Spleen (tissue), 11 donors: ENCODE measurements at regions not wholly inside any gene's neighbourhood (a gene's known extent, or its start where the extent isn't known, plus 50 kb on each side); places are given as distances from the start of the nearest gene placed in this dataset.

ENCODE experiments used
- DNase-seq: peaks from one replicate; pipeline ENCODE4 v3.0.0-alpha.2; 2020
- H3K27ac ChIP-seq, 8 donors: fragments of 200-600 bp; sonication (generic) in 7 of 8; 1 replicate in 4 of 8; 2 replicates in 4 of 8; pipeline versions ENCODE4 v1.5.0 to v1.8.0; 2016 to 2021; ENCODE audit warnings: inconsistent platforms in 4 of 8, mild to moderate bottlenecking in 4 of 8, moderate library complexity in 1 of 8
- H3K27me3 ChIP-seq, 7 donors: fragments of 200-600 bp; sonication (generic) in 6 of 7; replicated peaks in 1 of 7; 1 replicate in 4 of 7; 2 replicates in 3 of 7; pipeline versions ENCODE4 v1.5.0 to v1.8.0; 2016 to 2021; ENCODE audit warnings: inconsistent platforms in 3 of 7, mild to moderate bottlenecking in 1 of 7
- H3K36me3 ChIP-seq, 6 donors: fragments of 200-600 bp; sonication (generic) in 5 of 6; 1 replicate in 4 of 6; 2 replicates in 2 of 6; pipeline versions ENCODE4 v1.5.0 to v1.8.0; 2016 to 2021; ENCODE audit warnings: inconsistent platforms in 2 of 6
- H3K4me1 ChIP-seq, 6 donors: fragments of 200-600 bp; sonication (generic) in 5 of 6; 1 replicate in 3 of 6; 2 replicates in 3 of 6; pipeline versions ENCODE4 v1.5.0 to v1.8.0; 2016 to 2021; ENCODE audit warnings: inconsistent platforms in 3 of 6
- H3K4me3 ChIP-seq, 8 donors: fragments of 200-600 bp; sonication (generic) in 7 of 8; 1 replicate in 4 of 8; 2 replicates in 4 of 8; pipeline versions ENCODE4 v1.5.0 to v1.8.0; 2016 to 2021; ENCODE audit warnings: inconsistent platforms in 4 of 8, mild to moderate bottlenecking in 4 of 8, moderate library complexity in 2 of 8
- H3K9me3 ChIP-seq, 8 donors: fragments of 200-600 bp; sonication (generic) in 7 of 8; 1 replicate in 4 of 8; 2 replicates in 4 of 8; pipeline versions ENCODE4 v1.5.0 to v1.8.0; 2016 to 2021; ENCODE audit warnings: inconsistent platforms in 4 of 8
- POLR2A ChIP-seq, 3 donors: fragments of 450-650 bp; IDR thresholded peaks; one replicate each; pipeline ENCODE4 v1.5.1; 2017; ENCODE audit warnings: antibody characterized with exemption in 3 of 3, mild to moderate bottlenecking in 1 of 3
- POLR2AphosphoS5 ChIP-seq, 3 donors: sonication (generic); formaldehyde crosslinking; IDR thresholded peaks; one replicate each; pipeline ENCODE4 v1.5.1; 2017; ENCODE audit warnings: antibody characterized with exemption in 3 of 3
- WGBS, 5 donors: extraction: QIAGEN DNeasy Blood & Tissue Kit in 3 of 5; methylation state at CpG; one replicate each; pipeline versions ENCODE4 v1.1.5 to v1.1.7; 2013 to 2018; 5-methylcytosine and 5-hydroxymethylcytosine counted together
- intact Hi-C: fragments of 100-400 bp; cut with DNase I; formaldehyde crosslinking; loops from one replicate; pipeline ENCODE4 v1.15.0; 2023; ENCODE audit warnings: low total_unique reads
- TF ChIP-seq, protein P1 (sequence below), 11 experiments: fragments of 200-600 bp in 7 of 11; fragments of 450-650 bp in 4 of 11; sonication (generic) in 4 of 11; IDR thresholded peaks in 8 of 11; conservative IDR thresholded peaks in 3 of 11; 1 replicate in 7 of 11; 2 replicates in 4 of 11; pipeline versions ENCODE4 v1.4.0 to v1.8.0; 2016 to 2021; ENCODE audit warnings: antibody characterized with exemption in 11 of 11, inconsistent platforms in 4 of 11, mild to moderate bottlenecking in 1 of 11
- donor health status: healthy with polysubstance abuse.
- donor health status: DM: no; HTN: no; CAD: no; lungs with moderate emphysema.
- donor health status: DM: no; HTN: no; CAD: no.
- donor health status: Bipolar disorder and iron deficiency.
- donor health status: healthy.
- donor health status: DM: no; HTN: no; CAD: no.
- donor health status: DM: yes; HTN: yes; CAD: no.

DNA sequence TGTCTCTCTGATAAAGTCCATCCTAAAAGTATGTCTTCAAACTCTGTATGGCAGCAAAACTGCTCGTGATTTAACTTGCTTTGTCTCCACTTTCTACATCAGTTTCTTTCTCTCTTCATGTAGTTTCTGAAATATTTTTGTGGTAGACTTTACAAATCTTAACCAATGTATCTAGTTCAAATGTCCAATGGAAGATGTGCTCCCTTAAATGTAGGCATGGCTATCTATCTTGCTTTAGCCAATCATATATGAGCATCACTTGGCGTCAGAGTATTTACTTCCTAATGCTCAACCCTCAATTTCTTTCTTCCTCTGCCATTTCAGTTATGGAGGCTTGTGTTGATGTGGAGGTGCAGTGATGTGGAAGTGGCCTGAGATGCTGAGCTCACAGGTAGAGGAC lies 206.1 kb upstream of the ZNF608 start:
- whole genome bisulfite sequencing, 5 donors: 77 to 89% (median 81%) methylated on average over 2 of the region's 2 CpGs
- no peak for TF ChIP-seq POLR2A (IDR thresholded peaks at IDR 0.05)
- TF ChIP-seq, protein P1, sequence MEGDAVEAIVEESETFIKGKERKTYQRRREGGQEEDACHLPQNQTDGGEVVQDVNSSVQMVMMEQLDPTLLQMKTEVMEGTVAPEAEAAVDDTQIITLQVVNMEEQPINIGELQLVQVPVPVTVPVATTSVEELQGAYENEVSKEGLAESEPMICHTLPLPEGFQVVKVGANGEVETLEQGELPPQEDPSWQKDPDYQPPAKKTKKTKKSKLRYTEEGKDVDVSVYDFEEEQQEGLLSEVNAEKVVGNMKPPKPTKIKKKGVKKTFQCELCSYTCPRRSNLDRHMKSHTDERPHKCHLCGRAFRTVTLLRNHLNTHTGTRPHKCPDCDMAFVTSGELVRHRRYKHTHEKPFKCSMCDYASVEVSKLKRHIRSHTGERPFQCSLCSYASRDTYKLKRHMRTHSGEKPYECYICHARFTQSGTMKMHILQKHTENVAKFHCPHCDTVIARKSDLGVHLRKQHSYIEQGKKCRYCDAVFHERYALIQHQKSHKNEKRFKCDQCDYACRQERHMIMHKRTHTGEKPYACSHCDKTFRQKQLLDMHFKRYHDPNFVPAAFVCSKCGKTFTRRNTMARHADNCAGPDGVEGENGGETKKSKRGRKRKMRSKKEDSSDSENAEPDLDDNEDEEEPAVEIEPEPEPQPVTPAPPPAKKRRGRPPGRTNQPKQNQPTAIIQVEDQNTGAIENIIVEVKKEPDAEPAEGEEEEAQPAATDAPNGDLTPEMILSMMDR (IDR thresholded peaks at IDR 0.05 in 8 of 11, conservative IDR thresholded peaks at IDR 0.05 in 3 of 11): no peak
- Histone ChIP-seq H3K4me1 (peaks cover 4 to 33% (median 7%) of the 10 kb centered on the region in 6 donors), H3K27me3 (no peaks in the 10 kb centered on the region), H3K27ac (peak overlapping the region in 5 of 8 donors; percentile 43 to 72 (median 71)), H3K4me3 (peak overlapping the region in 1 of 8 donors; percentile 2), H3K9me3 (no peaks in the 10 kb centered on the region), H3K36me3 (no peaks in the 10 kb centered on the region)
- intact Hi-C loops: no loop called here
- DNase-seq: no peak

DNA sequence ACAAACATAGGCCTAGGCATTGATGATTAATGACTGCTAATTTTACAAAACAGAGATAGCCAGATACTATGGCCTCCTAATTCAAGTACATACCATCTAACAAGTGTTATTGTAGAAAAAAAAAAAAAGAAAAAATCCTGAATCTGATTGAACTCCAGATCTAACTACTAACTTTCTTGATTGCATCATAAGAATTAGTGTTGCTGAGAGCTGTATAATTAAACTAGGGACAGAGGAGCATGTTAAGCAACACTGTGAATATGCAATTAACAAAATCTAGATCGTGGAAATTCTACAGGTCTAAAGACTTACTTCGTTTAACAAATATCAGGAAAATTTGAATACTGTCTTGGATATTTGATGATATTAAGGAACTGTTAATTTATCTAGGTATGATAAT lies 208.3 kb upstream of the ZNF608 start:
- Histone ChIP-seq H3K4me1 (peaks cover 0 to 16% (median 0%) of the 10 kb centered on the region in 6 donors), H3K27ac (no peak overlapping the region), H3K4me3 (no peak overlapping the region), H3K9me3 (no peaks in the 10 kb centered on the region), H3K27me3 (no peaks in the 10 kb centered on the region), H3K36me3 (no peaks in the 10 kb centered on the region)
- intact Hi-C loops: no loop called here
- TF ChIP-seq, protein P1 (IDR thresholded peaks at IDR 0.05 in 8 of 11, conservative IDR thresholded peaks at IDR 0.05 in 3 of 11): no peak
- no peak for TF ChIP-seq POLR2A (IDR thresholded peaks at IDR 0.05)
- no peak for TF ChIP-seq POLR2AphosphoS5 (IDR thresholded peaks at IDR 0.05)
- whole genome bisulfite sequencing, 5 donors: 86 to 98% (median 92%) methylated on average over 2 of the region's 2 CpGs
- no peak for DNase-seq

DNA sequence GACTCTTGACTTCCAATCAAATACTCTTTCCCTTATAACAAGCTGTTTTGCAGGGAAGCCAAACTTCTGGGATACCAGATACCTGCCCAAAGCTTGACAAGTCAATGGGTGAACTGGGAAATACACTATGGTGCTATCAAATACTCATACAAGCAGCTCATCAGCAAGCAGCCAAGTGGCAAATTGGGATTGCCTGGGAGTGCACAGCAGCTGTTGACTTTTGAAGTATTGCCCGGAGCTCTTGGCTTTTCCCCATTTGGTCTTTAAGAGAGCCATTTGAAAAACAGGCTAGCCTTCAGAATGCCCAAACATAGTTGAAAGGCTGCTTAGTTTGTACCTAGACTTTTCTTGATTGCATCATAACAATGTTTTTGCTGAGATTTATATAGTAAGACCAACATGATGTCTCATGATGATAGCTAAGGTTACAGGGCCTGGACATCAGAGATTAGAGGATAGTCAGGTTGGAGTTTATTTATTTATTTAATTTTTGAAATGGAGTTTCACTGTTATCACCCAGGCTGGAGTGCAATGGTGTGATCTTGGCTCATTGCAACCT lies 210.1 kb upstream of the ZNF608 start:
- no peaks in the 10 kb centered on the region for H3K36me3 ChIP-seq
- WGBS, 5 donors: 83 to 100% (median 91%) methylated on average over 1 of the region's 1 CpG
- no peak overlapping the region for H3K4me3 ChIP-seq
- no peaks in the 10 kb centered on the region for H3K27me3 ChIP-seq
- no peak overlapping the region for H3K27ac ChIP-seq
- no peak for DNase-seq
- intact Hi-C loops: no loop called here
- no peak for TF ChIP-seq POLR2A (IDR thresholded peaks at IDR 0.05)
- TF ChIP-seq, protein P1 (IDR thresholded peaks at IDR 0.05 in 8 of 11, conservative IDR thresholded peaks at IDR 0.05 in 3 of 11): no peak
- TF ChIP-seq POLR2AphosphoS5 (IDR thresholded peaks at IDR 0.05): no peak
- H3K4me1 ChIP-seq: peaks cover 0 to 19% (median 0%) of the 10 kb centered on the region in 6 donors
- no peaks in the 10 kb centered on the region for H3K9me3 ChIP-seq

DNA sequence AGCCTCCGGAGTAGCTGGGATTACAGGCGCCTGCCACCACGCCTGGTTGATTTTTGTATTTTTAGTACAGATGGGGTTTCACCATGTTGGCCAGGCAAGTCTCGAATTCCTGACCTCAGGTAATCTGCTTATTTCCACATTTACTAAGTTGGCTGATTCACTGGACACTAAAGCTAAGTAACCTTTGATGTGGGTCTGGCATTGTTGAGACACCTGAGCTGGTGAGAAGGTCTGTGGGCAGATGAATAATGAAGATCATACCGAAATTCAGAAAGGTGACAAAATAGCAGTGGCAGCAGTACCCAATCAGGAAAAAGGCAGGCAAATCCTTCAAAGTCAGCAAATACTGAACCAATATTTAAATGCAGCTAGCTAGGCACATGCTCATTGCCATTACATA lies 210.6 kb upstream of the ZNF608 start:
- no peak for DNase-seq
- Histone ChIP-seq H3K27me3 (no peaks in the 10 kb centered on the region), H3K27ac (no peak overlapping the region), H3K4me1 (peaks cover 0 to 14% (median 0%) of the 10 kb centered on the region in 6 donors), H3K36me3 (no peaks in the 10 kb centered on the region), H3K9me3 (no peaks in the 10 kb centered on the region), H3K4me3 (no peak overlapping the region)
- TF ChIP-seq, protein P1 (IDR thresholded peaks at IDR 0.05 in 8 of 11, conservative IDR thresholded peaks at IDR 0.05 in 3 of 11): no peak
- TF ChIP-seq POLR2AphosphoS5 (IDR thresholded peaks at IDR 0.05) (no peak), POLR2A (IDR thresholded peaks at IDR 0.05) (no peak)
- 88 to 93% (median 92%) methylated on average over 5 of the region's 5 CpGs for WGBS, 5 donors
- intact Hi-C loops: no loop called here
